PC-9 (cell line): ENCODE measurements at regions not wholly inside any gene's neighbourhood (a gene's known extent, or its start where the extent isn't known, plus 50 kb on each side); places are given as distances from the start of the nearest gene placed in this dataset.

Source experiments
- CTCF ChIP-seq: fragments of 200-600 bp; sonication (generic); conservative IDR thresholded peaks from 2 replicates; pipeline ENCODE4 v1.6.1; 2017; ENCODE audit warnings: mixed run types, antibody characterized with exemption, mild to moderate bottlenecking, moderate library complexity
- EZH2 ChIP-seq: fragments of 200-600 bp; sonication (generic); IDR thresholded peaks from 2 replicates; pipeline ENCODE4 v1.8.0; 2017; ENCODE audit warnings: antibody characterized with exemption, low read depth

- TF ChIP-seq CTCF: no peak
- TF ChIP-seq EZH2: no peak
These were observed 112.1 kb upstream of the PIEZO2 start for GRCh38 chr18:11261486-11261885.
